OCI-LY1 (cell line): ENCODE measurements at regions not wholly inside any gene's neighbourhood (a gene's known extent, or its start where the extent isn't known, plus 50 kb on each side); places are given as distances from the start of the nearest gene placed in this dataset.

Source experiments
- H2AFZ ChIP-seq: fragments of 200-600 bp; sonication (generic), shearing (Covaris generic); 2 replicates; pipeline ENCODE4 v1.6.0; 2014; ENCODE audit warnings: antibody characterized with exemption, mild to moderate bottlenecking, low read length
- H3F3A ChIP-seq: fragments of 200-600 bp; sonication (generic), shearing (Covaris generic); 2 replicates; pipeline ENCODE4 v1.6.0; 2014; ENCODE audit warnings: mild to moderate bottlenecking, antibody characterized with exemption, low read length, moderate library complexity; ENCODE audit not compliant: insufficient read depth
- H3K27ac ChIP-seq: fragments of 200-600 bp; sonication (generic); 2 replicates; pipeline ENCODE4 v1.5.1; 2014; ENCODE audit warnings: low read length, mixed run types, mild to moderate bottlenecking, low read depth; ENCODE audit not compliant: poor library complexity, severe bottlenecking
- H3K27me3 ChIP-seq: fragments of 200-600 bp; sonication (generic); 2 replicates; pipeline ENCODE4 v1.6.0; 2014; ENCODE audit warnings: antibody characterized with exemption, mild to moderate bottlenecking, low read length, moderate library complexity; ENCODE audit not compliant: insufficient read depth
- H3K36me3 ChIP-seq: fragments of 200-600 bp; sonication (generic); 2 replicates; pipeline ENCODE4 v1.6.1; 2014; ENCODE audit warnings: mild to moderate bottlenecking, antibody characterized with exemption, low read length, moderate library complexity, mixed read lengths; ENCODE audit not compliant: insufficient read depth
- H3K4me1 ChIP-seq: fragments of 200-600 bp; sonication (generic); 2 replicates; pipeline ENCODE4 v1.5.1; 2014; ENCODE audit warnings: mild to moderate bottlenecking, low read length, moderate library complexity; ENCODE audit not compliant: insufficient read depth, severe bottlenecking
- H3K4me2 ChIP-seq: fragments of 200-600 bp; sonication (generic), shearing (Covaris generic); 2 replicates; pipeline ENCODE4 v1.6.1; 2014; ENCODE audit warnings: low read length
- H3K4me3 ChIP-seq: fragments of 200-600 bp; sonication (generic); 2 replicates; pipeline ENCODE4 v1.5.1; 2014; ENCODE audit warnings: low read length, low read depth, mild to moderate bottlenecking, mixed read lengths; ENCODE audit not compliant: poor library complexity, severe bottlenecking
- H3K79me2 ChIP-seq: fragments of 200-600 bp; shearing (Covaris generic); 2 replicates; pipeline ENCODE4 v1.6.1; 2016; ENCODE audit warnings: mixed run types, low read length, mixed read lengths; ENCODE audit not compliant: insufficient read depth
- H3K9ac ChIP-seq: fragments of 200-600 bp; sonication (generic), shearing (Covaris generic); 2 replicates; pipeline ENCODE4 v1.6.1; 2014; ENCODE audit warnings: mild to moderate bottlenecking, low read length, mixed read lengths
- H3K9me2 ChIP-seq: fragments of 200-600 bp; sonication (generic), shearing (Covaris generic); 2 replicates; pipeline ENCODE4 v1.6.1; 2014; ENCODE audit warnings: low read depth, mild to moderate bottlenecking, low read length, mixed read lengths
- H3K9me3 ChIP-seq: fragments of 200-600 bp; shearing (Covaris generic); 2 replicates; pipeline ENCODE4 v1.6.1; 2014; ENCODE audit warnings: low read length, mixed read lengths
- H4K20me1 ChIP-seq: fragments of 200-600 bp; sonication (generic), shearing (Covaris generic); 2 replicates; pipeline ENCODE4 v1.6.0; 2016; ENCODE audit warnings: mild to moderate bottlenecking, low read length; ENCODE audit not compliant: insufficient read depth
- CTCF ChIP-seq: fragments of 200-600 bp; sonication (generic), shearing (Covaris generic); IDR thresholded peaks from 2 replicates; pipeline ENCODE4 v1.5.1; 2017; ENCODE audit warnings: mild to moderate bottlenecking, antibody characterized with exemption, low read length, moderate library complexity, mixed read lengths
- EZH2 ChIP-seq: fragments of 200-600 bp; sonication (generic), shearing (Covaris generic); IDR thresholded peaks from 2 replicates; pipeline ENCODE4 v1.8.0; 2017; ENCODE audit warnings: borderline replicate concordance, mixed run types, mild to moderate bottlenecking, antibody characterized with exemption, low read length, moderate library complexity, mixed read lengths

GRCh38 chr10:4024516-4025245 lies 239.7 kb upstream of the KLF6 start:
- H4K20me1 ChIP-seq: no peaks in the 10 kb centered on the region
- no peak overlapping the region for H2AFZ ChIP-seq
- no peak overlapping the region for H3K4me2 ChIP-seq
- H3K36me3 ChIP-seq: no peaks in the 10 kb centered on the region
- TF ChIP-seq CTCF (no peak), EZH2 (no peak)
- H3K27me3 ChIP-seq: no peaks in the 10 kb centered on the region
- no peak overlapping the region for H3K4me3 ChIP-seq
- no peaks in the 10 kb centered on the region for H3K79me2 ChIP-seq
- no peaks in the 10 kb centered on the region for H3K9me3 ChIP-seq
- H3K9me2 ChIP-seq: no peaks in the 10 kb centered on the region
- H3K4me1 ChIP-seq: no peaks in the 10 kb centered on the region
- no peak overlapping the region for H3K27ac ChIP-seq
- no peaks in the 10 kb centered on the region for H3F3A ChIP-seq
- H3K9ac ChIP-seq: no peak overlapping the region

- Histone ChIP-seq H3K27me3 (no peaks in the 10 kb centered on the region), H3F3A (no peaks in the 10 kb centered on the region), H3K36me3 (no peaks in the 10 kb centered on the region), H3K9ac (no peak overlapping the region), H3K79me2 (no peaks in the 10 kb centered on the region), H2AFZ (no peak overlapping the region), H3K9me2 (no peaks in the 10 kb centered on the region), H3K4me3 (no peak overlapping the region), H3K9me3 (no peaks in the 10 kb centered on the region), H3K4me1 (no peaks in the 10 kb centered on the region), H3K4me2 (no peak overlapping the region), H3K27ac (no peak overlapping the region), H4K20me1 (no peaks in the 10 kb centered on the region)
- no peak for TF ChIP-seq EZH2
These were observed 239.0 kb upstream of the KLF6 start for GRCh38 chr10:4024027-4024426.

GRCh38 chr10:4022473-4022872 lies 237.5 kb upstream of the KLF6 start:
- H3K9me3 ChIP-seq: no peaks in the 10 kb centered on the region
- H3K4me1 ChIP-seq: no peaks in the 10 kb centered on the region
- TF ChIP-seq EZH2 (no peak), CTCF (no peak)
- H3K36me3 ChIP-seq: no peaks in the 10 kb centered on the region
- no peak overlapping the region for H3K4me2 ChIP-seq
- no peak overlapping the region for H2AFZ ChIP-seq
- no peaks in the 10 kb centered on the region for H3K79me2 ChIP-seq
- no peaks in the 10 kb centered on the region for H3K27me3 ChIP-seq
- H3F3A ChIP-seq: no peaks in the 10 kb centered on the region
- no peaks in the 10 kb centered on the region for H4K20me1 ChIP-seq
- H3K27ac ChIP-seq: no peak overlapping the region
- no peaks in the 10 kb centered on the region for H3K9me2 ChIP-seq
- H3K4me3 ChIP-seq: no peak overlapping the region
- no peak overlapping the region for H3K9ac ChIP-seq

- Histone ChIP-seq H3K4me1 (no peaks in the 10 kb centered on the region), H3K36me3 (no peaks in the 10 kb centered on the region), H3K27ac (no peak overlapping the region), H3K4me2 (no peak overlapping the region), H3K9me2 (no peaks in the 10 kb centered on the region), H3F3A (no peaks in the 10 kb centered on the region), H3K79me2 (no peaks in the 10 kb centered on the region), H4K20me1 (no peaks in the 10 kb centered on the region), H3K9ac (no peak overlapping the region), H3K4me3 (no peak overlapping the region), H3K9me3 (no peaks in the 10 kb centered on the region), H3K27me3 (no peaks in the 10 kb centered on the region), H2AFZ (no peak overlapping the region)
- TF ChIP-seq CTCF (no peak), EZH2 (no peak)
These were observed 235.6 kb upstream of the KLF6 start for GRCh38 chr10:4020631-4021030.
